Ammon's horn (tissue), 1 donor: ENCODE measurements at regions not wholly inside any gene's neighbourhood (a gene's known extent, or its start where the extent isn't known, plus 50 kb on each side); places are given as distances from the start of the nearest gene placed in this dataset.

Experiments
- DNase-seq: peaks from one replicate; pipeline ENCODE4 v3.0.0-alpha.2; 2016; ENCODE audit warnings: low spot score

GRCh38 chr2:190809139-190809764 is 71.4 kb upstream of the GLS start:
- no peak for DNase-seq

GRCh38 chr2:190809876-190810525 is 70.6 kb upstream of the GLS start:
- no peak for DNase-seq

GRCh38 chr2:190810981-190811587 is 69.5 kb upstream of the GLS start:
- no peak for DNase-seq

GRCh38 chr2:190811811-190812210 is 68.8 kb upstream of the GLS start:
- no peak for DNase-seq

- DNase-seq: no peak
These were observed 67.9 kb upstream of the GLS start for GRCh38 chr2:190812506-190813294.

GRCh38 chr2:190815226-190815625 is 65.4 kb upstream of the GLS start:
- no peak for DNase-seq

- DNase-seq: no peak
These were observed 63.5 kb upstream of the GLS start for GRCh38 chr2:190817082-190817481.

- DNase-seq: no peak
These were observed 60.8 kb upstream of the GLS start for GRCh38 chr2:190819840-190820301.

GRCh38 chr2:190820416-190820815 is 60.2 kb upstream of the GLS start:
- DNase-seq: no peak

- no peak for DNase-seq
These were observed 58.6 kb upstream of the GLS start for GRCh38 chr2:190822043-190822442.

GRCh38 chr2:190827720-190828119 is 52.9 kb upstream of the GLS start:
- DNase-seq: no peak

GRCh38 chr2:190829642-190830041 is 51.0 kb upstream of the GLS start:
- no peak for DNase-seq
